ENCODE measurements at regions not wholly inside any gene's neighbourhood (a gene's known extent, or its start where the extent isn't known, plus 50 kb on each side); places are given as distances from the start of the nearest gene placed in this dataset.

- no peak for TF ChIP-seq CTCF (IDR thresholded peaks at IDR 0.05; ENCODE audit: insufficient read depth, low read depth, low read length)
- TF ChIP-seq EZH2 (IDR thresholded peaks at IDR 0.05; ENCODE audit: insufficient read depth, low read length), result no peak
Measured at GRCh38 chr15:62278534-62278933, 113.4 kb upstream of the C2CD4B start.
